GM13976 (cell line): ENCODE measurements at regions not wholly inside any gene's neighbourhood (a gene's known extent, or its start where the extent isn't known, plus 50 kb on each side); places are given as distances from the start of the nearest gene placed in this dataset.

Experiments
- DNase-seq: peaks from one replicate; pipeline ENCODE4 v3.0.0; 2012; ENCODE audit warnings: low spot score
- in situ Hi-C: fragments of 300-500 bp; cut with MboI; formaldehyde crosslinking; loops from one replicate; pipeline ENCODE4 v1.12.0; 2022; ENCODE audit warnings: low sequenced_read_pairs, mixed read lengths, inconsistent platforms; ENCODE audit not compliant: unreplicated experiment
- TF ChIP-seq, protein P1 (sequence below): IDR thresholded peaks from 2 replicates; pipeline ENCODE4 v1.5.1; 2012; ENCODE audit warnings: borderline replicate concordance, mild to moderate bottlenecking; ENCODE audit not compliant: insufficient read depth; ENCODE audit errors: extremely low read depth, missing control alignments, control extremely low read depth

- TF ChIP-seq, protein P1, sequence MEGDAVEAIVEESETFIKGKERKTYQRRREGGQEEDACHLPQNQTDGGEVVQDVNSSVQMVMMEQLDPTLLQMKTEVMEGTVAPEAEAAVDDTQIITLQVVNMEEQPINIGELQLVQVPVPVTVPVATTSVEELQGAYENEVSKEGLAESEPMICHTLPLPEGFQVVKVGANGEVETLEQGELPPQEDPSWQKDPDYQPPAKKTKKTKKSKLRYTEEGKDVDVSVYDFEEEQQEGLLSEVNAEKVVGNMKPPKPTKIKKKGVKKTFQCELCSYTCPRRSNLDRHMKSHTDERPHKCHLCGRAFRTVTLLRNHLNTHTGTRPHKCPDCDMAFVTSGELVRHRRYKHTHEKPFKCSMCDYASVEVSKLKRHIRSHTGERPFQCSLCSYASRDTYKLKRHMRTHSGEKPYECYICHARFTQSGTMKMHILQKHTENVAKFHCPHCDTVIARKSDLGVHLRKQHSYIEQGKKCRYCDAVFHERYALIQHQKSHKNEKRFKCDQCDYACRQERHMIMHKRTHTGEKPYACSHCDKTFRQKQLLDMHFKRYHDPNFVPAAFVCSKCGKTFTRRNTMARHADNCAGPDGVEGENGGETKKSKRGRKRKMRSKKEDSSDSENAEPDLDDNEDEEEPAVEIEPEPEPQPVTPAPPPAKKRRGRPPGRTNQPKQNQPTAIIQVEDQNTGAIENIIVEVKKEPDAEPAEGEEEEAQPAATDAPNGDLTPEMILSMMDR = no peak
- in situ Hi-C loops = no loop called here
- no peak for DNase-seq
These were observed 352.3 kb upstream of the MEIS1 start for GRCh38 chr2:66082581-66082980.

DNA sequence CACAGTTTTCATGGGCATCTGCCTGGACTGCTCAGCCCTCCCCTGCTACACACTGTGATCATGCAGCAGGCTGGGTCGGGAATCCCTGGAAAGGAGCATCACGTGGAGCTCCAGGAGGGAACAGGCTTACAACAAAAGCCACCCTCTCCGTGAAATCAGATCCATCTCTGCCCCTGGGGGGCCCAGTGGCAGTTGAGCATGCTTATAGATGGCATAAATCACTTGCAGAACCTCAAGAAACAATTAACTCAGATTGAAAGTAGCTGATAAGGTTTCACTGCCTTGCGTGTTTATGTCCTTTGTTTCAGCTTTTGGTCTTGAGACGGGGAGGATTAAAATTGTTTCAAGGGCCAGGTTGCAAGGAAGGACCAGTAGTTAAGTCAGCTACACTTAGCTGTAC is 354.8 kb upstream of the MEIS1 start:
- in situ Hi-C loops = no loop called here
- DNase-seq = no peak
- TF ChIP-seq, protein P1 = no peak

DNA sequence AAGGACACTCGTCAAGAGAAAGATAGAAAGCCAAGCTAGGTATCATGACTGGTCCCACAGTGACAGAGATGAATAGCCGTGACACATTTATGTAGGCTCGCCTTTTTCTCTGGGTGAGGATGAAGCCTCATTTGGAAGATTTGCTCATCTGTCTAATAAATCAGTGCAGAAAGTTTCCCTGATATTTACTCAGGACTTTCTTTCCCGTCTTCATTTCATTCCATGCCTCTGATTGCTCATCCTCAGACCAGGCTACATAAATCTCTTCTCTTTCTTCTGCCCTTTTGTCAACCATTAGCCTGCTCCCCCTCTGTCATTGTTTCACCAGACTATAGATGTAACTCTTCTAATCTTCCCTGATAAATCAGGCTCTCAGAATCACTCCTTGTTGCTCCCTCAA is 361.8 kb upstream of the MEIS1 start:
- in situ Hi-C loops = no loop called here
- TF ChIP-seq, protein P1 = no peak
- no peak for DNase-seq

DNA sequence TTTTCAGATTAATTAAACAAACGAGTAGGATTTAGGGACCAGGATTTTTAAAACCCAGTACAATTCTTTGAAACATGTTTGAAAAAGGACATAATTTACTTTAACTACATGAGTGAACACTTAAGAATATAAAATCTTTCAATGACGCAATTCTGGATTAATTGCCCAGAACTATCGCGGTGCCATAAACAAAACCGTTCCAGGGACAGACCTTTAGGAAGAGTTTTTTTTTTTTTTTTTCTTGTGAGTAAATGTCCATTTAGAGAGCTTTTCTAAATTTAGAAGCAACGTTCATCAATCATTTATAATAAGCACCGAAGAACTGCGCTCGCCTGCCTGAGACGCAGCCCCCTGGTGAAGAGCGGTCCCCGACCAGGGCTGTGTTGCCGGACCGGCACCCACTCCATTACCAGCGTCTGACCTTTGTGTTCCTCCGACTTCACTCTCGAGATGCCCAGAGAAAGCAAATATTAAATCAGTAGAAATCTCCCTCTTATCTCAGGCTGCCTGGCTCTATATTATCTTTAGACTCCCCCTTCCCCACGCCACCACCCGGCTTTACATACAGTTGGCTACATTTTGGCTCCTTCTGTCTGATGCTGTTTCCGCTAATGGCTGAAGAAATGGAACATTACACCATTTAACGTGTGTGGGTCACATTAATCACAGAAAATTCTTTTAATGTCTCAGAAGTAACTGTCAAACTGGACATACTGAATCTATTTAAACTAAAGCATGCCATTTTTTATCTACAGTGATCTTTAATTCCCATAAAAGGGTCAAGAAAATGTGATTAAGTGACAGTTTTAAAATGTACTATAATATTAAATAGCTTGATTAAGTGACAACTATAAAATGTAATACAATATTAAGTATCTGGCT is 364.0 kb upstream of the MEIS1 start:
- in situ Hi-C loops = no loop called here
- DNase-seq = no peak
- TF ChIP-seq, protein P1 = no peak

- in situ Hi-C loops = no loop called here
- TF ChIP-seq, protein P1 = no peak
- no peak for DNase-seq
These were observed 364.8 kb upstream of the MEIS1 start for GRCh38 chr2:66069937-66070720.

- TF ChIP-seq, protein P1 = no peak
- no peak for DNase-seq
- in situ Hi-C loops = no loop called here
These were observed 368.9 kb upstream of the MEIS1 start for GRCh38 chr2:66066032-66066431.
